SU-DHL-6 (cell line): ENCODE measurements at regions not wholly inside any gene's neighbourhood (a gene's known extent, or its start where the extent isn't known, plus 50 kb on each side); places are given as distances from the start of the nearest gene placed in this dataset.

ENCODE experiments used
- CTCF ChIP-seq: fragments of 200-600 bp; sonication (generic); IDR thresholded peaks from one replicate; pipeline ENCODE4 v1.5.1; 2017; ENCODE audit warnings: antibody characterized with exemption, mild to moderate bottlenecking, low read length, moderate library complexity; ENCODE audit not compliant: insufficient read depth, poor library complexity, severe bottlenecking
- EZH2phosphoT487 ChIP-seq: fragments of 200-600 bp; sonication (generic), shearing (Covaris generic); conservative IDR thresholded peaks from 2 replicates; pipeline ENCODE4 v1.6.1; 2018; ENCODE audit warnings: mild to moderate bottlenecking, antibody characterized with exemption, low read length, moderate library complexity, mixed read lengths

GRCh38 chr4:112751447-112751846 lies 114.5 kb downstream of the LARP7 start:
- no peak for TF ChIP-seq CTCF
- TF ChIP-seq EZH2phosphoT487 = no peak
